SU-DHL-6 (cell line): ENCODE measurements at regions not wholly inside any gene's neighbourhood (a gene's known extent, or its start where the extent isn't known, plus 50 kb on each side); places are given as distances from the start of the nearest gene placed in this dataset.

Experiments used
- CTCF ChIP-seq: fragments of 200-600 bp; sonication (generic); IDR thresholded peaks from one replicate; pipeline ENCODE4 v1.5.1; 2017; ENCODE audit warnings: antibody characterized with exemption, mild to moderate bottlenecking, low read length, moderate library complexity; ENCODE audit not compliant: insufficient read depth, poor library complexity, severe bottlenecking
- EZH2phosphoT487 ChIP-seq: fragments of 200-600 bp; sonication (generic), shearing (Covaris generic); conservative IDR thresholded peaks from 2 replicates; pipeline ENCODE4 v1.6.1; 2018; ENCODE audit warnings: mild to moderate bottlenecking, antibody characterized with exemption, low read length, moderate library complexity, mixed read lengths

DNA sequence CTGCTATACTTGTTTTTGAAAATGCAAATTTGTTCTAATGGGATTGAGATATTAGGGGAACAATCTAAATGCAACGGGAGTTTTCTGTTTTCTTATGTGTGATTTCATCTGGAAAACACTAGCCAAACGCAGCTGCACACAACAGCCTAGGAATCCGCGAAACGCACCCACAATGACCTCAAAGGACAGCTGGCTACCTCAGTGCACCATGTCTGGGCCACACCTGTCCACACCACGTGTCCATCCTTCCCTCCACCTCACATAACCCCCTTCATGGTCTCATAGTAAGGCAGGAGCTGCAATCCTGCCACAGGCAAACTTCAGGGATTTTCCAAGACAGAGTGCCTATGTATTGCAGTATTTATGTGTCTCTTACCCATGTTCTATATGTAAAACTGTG, 382.5 kb upstream of the PRKCQ start:
- TF ChIP-seq CTCF (no peak), EZH2phosphoT487 (no peak)
